ENCODE measurements at regions not wholly inside any gene's neighbourhood (a gene's known extent, or its start where the extent isn't known, plus 50 kb on each side); places are given as distances from the start of the nearest gene placed in this dataset.
"Not testable (repeated sequence)": the region's sequence is repeated elsewhere in the genome, so short reads cannot be mapped to it uniquely, and the experiment has no call there.

GRCh38 chr4:116321471-116321870 is 763.9 kb downstream of the TRAM1L1 start:
- DNase-seq (ENCODE audit: low read depth) = no peak

- no peak for DNase-seq (ENCODE audit: low read depth)
These were observed 764.5 kb downstream of the TRAM1L1 start for GRCh38 chr4:116320859-116321258.

- DNase-seq (ENCODE audit: low read depth) = no peak
These were observed 781.6 kb downstream of the TRAM1L1 start for GRCh38 chr4:116303736-116304188.

- DNase-seq (ENCODE audit: low read depth) = no peak
These were observed 782.2 kb downstream of the TRAM1L1 start for GRCh38 chr4:116302990-116303735.

- DNase-seq (ENCODE audit: low read depth) = no peak
These were observed 810.4 kb downstream of the TRAM1L1 start for GRCh38 chr4:116275006-116275405.

- no peak for DNase-seq (ENCODE audit: low read depth)
These were observed 813.0 kb downstream of the TRAM1L1 start for GRCh38 chr4:116272336-116272735.

DNA sequence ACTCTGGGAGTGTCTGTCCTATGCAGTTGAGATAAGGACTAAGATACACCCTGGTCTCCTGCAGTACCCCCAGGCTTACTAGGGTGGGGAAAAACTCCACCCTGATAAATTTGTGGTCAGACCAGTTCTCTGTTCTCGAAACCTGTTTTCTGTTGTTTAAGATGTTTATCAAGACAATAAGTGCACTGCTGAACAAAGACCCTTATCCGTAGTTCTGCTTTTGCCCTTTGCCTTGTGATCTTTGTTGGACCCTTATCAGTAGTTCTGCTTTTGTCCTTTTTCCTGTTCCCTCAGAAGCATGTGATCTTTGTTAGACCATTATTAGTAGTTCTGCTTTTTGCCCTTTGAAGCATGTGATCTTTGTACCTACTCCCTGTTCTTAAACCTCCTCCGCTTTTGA is 824.4 kb downstream of the TRAM1L1 start:
- DNase-seq (ENCODE audit: low read depth) = not testable (repeated sequence)

- DNase-seq (ENCODE audit: low read depth) = no peak
These were observed 840.6 kb downstream of the TRAM1L1 start for GRCh38 chr4:116244771-116245170.

DNA sequence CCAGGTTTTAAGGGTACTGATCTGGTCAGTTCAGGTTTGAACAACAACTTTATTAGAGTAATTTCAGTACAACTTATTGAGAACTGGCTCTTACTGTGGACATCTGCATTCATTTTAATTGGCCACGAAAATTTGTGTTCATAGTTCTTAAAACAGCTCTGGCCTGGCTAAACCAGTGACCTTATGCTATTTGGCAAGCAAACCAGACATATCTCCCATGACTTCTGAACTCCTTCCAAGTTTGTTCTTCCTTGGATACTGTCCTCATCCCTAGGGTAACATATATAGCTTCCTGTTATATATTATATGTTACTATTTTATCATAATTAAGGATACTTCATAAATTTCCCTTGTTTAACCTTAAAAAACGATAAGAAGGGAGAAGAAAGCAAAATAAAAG is 841.9 kb downstream of the TRAM1L1 start:
- DNase-seq (ENCODE audit: low read depth) = no peak

- DNase-seq (ENCODE audit: low read depth) = no peak
These were observed 851.4 kb downstream of the TRAM1L1 start for GRCh38 chr4:116233971-116234370.

GRCh38 chr4:116231999-116232398 is 853.4 kb downstream of the TRAM1L1 start:
- DNase-seq (ENCODE audit: low read depth) = not testable (repeated sequence)

DNA sequence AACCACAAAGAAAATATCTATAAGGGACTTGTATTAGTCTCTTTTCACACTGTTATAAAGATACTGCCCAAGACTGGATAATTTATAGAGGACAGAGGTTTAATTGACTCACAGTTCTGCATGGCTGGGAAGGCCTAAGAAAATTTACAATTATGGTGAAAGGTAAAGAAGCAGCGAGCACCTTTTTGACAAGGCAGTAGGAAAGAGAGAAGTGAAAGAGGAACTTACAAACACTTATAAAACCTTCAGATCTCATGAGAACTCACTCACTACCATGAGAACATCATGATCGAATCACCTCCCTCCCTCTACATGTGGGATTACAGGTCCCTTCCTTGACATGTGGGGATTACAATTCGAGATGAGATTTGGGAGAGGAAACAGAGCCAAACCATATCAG is 856.0 kb downstream of the TRAM1L1 start:
- no peak for DNase-seq (ENCODE audit: low read depth)

DNA sequence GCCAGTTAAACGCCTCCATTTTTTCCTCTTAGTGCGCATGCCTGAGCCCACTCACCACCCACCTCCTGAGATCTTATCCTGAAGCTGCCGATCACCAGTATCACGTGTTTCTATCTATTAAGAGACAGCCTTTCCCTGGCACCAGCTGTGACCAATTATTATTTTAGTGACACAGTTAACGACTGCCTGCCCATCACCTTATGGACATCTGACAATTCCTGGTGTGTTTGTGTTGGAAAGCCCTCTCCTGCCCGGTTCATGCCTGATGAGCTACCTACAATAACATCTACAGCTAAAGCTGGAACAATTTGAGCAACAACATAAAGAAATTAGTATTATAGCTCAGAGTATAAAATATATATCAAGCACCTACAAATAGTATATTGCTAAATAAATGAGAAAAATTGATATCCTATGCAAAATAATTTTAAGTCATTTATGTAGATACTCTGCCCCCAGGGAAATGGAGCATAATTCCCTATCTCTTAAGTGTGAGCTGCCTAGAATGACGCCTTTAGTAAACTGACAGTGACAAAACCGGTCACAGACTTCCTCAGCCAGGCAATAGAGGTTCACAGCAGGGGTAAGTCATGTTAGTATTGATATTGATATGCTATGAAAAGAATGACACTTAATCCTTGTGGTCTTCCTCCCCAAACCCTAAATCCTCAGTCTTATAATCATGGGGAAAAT is 862.2 kb downstream of the TRAM1L1 start:
- DNase-seq (ENCODE audit: low read depth) = no peak

DNA sequence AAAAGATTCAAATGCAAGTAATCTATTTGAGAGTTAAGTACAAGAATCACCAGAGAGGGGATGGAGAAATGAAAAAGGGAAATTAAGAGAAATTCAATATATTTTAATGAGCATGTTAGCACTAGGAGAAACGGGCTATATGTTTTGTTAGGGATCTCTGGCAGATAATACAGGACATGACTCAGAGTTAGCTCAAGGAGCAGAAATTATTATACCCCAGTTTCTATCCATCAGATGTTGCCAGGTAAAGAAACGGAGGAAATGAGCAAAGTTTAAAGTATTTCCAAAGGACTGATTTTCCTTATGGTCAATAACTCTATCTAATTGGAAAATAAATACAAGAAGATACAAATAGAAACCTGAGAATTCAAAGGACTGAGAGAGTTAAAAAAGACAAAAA is 867.6 kb downstream of the TRAM1L1 start:
- no peak for DNase-seq (ENCODE audit: low read depth)

GRCh38 chr4:116215622-116216021 is 869.8 kb downstream of the TRAM1L1 start:
- no peak for DNase-seq (ENCODE audit: low read depth)

GRCh38 chr4:116202524-116202923 is 882.9 kb downstream of the TRAM1L1 start:
- DNase-seq (ENCODE audit: low read depth) = no peak

DNA sequence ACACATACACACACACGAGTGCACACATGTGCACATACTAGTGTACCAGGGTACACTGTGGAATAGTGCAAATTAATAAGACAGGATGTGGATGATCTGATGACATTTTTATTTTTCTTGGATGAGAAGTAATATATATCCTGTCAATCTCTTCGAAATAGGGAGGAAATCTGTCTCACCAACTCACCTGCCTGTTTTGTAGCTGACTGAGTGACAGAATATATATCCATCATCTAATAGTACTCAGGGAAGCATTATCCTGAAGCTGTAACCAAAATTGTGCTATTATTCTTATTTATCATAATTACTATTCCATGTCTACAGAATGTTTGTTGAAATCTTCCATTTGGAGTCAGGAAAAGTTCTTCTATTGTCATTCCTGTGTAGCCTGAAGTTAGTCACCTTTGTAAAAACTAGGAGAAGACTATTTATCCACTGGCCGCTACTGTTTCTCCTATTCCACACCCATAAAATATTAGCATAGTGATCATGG is 888.0 kb downstream of the TRAM1L1 start:
- no peak for DNase-seq (ENCODE audit: low read depth)

- DNase-seq (ENCODE audit: low read depth) = no peak
These were observed 902.1 kb downstream of the TRAM1L1 start for GRCh38 chr4:116183241-116183640.

- DNase-seq (ENCODE audit: low read depth) = peak; percentile 0
These were observed 905.2 kb downstream of the TRAM1L1 start for GRCh38 chr4:116180157-116180601.

- not testable (repeated sequence) for DNase-seq (ENCODE audit: low read depth)
These were observed 934.0 kb downstream of the TRAM1L1 start for GRCh38 chr4:116151371-116151770.

- no peak for DNase-seq (ENCODE audit: low read depth)
These were observed 935.2 kb downstream of the TRAM1L1 start for GRCh38 chr4:116150152-116150551.

- no peak for DNase-seq (ENCODE audit: low read depth)
These were observed 942.2 kb downstream of the TRAM1L1 start for GRCh38 chr4:116143198-116143597.

- no peak for DNase-seq (ENCODE audit: low read depth)
These were observed 952.4 kb downstream of the TRAM1L1 start for GRCh38 chr4:116132946-116133345.
